ENCODE measurements at regions not wholly inside any gene's neighbourhood (a gene's known extent, or its start where the extent isn't known, plus 50 kb on each side); places are given as distances from the start of the nearest gene placed in this dataset.

DNA sequence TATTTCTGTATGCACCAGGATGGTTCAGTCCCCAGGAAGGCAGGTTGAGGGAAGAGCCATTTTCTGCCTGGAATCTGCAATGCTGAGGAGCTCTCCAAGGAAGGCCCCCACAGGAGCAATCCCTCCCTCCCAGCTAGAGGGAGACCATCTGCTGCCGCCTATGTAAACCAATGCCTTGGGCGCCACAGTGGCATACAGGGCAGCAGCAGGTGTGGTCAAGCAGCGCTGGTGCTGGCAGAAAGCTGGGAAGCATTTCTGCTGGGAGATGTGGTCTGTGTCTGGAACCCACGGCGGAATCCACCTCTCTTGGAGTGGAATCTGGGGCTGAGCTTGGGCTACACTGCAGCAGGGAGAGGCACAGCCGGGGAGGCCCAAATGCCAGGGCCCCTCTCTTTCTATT is 283.3 kb downstream of the RRAGC start:
- TF ChIP-seq, protein P1, sequence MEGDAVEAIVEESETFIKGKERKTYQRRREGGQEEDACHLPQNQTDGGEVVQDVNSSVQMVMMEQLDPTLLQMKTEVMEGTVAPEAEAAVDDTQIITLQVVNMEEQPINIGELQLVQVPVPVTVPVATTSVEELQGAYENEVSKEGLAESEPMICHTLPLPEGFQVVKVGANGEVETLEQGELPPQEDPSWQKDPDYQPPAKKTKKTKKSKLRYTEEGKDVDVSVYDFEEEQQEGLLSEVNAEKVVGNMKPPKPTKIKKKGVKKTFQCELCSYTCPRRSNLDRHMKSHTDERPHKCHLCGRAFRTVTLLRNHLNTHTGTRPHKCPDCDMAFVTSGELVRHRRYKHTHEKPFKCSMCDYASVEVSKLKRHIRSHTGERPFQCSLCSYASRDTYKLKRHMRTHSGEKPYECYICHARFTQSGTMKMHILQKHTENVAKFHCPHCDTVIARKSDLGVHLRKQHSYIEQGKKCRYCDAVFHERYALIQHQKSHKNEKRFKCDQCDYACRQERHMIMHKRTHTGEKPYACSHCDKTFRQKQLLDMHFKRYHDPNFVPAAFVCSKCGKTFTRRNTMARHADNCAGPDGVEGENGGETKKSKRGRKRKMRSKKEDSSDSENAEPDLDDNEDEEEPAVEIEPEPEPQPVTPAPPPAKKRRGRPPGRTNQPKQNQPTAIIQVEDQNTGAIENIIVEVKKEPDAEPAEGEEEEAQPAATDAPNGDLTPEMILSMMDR (conservative IDR thresholded peaks at IDR 0.05) = no peak
- TF ChIP-seq ZFX (IDR thresholded peaks at IDR 0.05) = no peak
